GM19372 (cell line): ENCODE measurements at regions not wholly inside any gene's neighbourhood (a gene's known extent, or its start where the extent isn't known, plus 50 kb on each side); places are given as distances from the start of the nearest gene placed in this dataset.
A peak's percentile ranks its signal among the peaks of the same experiment; 100 is the strongest.

Experiments
- ATAC-seq: cut with Tn5 transposase; IDR thresholded peaks from one replicate; pipeline ENCODE4 v1.9.1; 2021; ENCODE audit warnings: mild to moderate bottlenecking, low read depth, moderate library complexity; ENCODE audit not compliant: unreplicated experiment

- no peak for ATAC-seq
These were observed 396.0 kb upstream of the ID2 start for GRCh38 chr2:8285898-8286297.

- no peak for ATAC-seq
These were observed 393.6 kb upstream of the ID2 start for GRCh38 chr2:8288206-8288605.

GRCh38 chr2:8289111-8289510, 392.7 kb upstream of the ID2 start:
- no peak for ATAC-seq

DNA sequence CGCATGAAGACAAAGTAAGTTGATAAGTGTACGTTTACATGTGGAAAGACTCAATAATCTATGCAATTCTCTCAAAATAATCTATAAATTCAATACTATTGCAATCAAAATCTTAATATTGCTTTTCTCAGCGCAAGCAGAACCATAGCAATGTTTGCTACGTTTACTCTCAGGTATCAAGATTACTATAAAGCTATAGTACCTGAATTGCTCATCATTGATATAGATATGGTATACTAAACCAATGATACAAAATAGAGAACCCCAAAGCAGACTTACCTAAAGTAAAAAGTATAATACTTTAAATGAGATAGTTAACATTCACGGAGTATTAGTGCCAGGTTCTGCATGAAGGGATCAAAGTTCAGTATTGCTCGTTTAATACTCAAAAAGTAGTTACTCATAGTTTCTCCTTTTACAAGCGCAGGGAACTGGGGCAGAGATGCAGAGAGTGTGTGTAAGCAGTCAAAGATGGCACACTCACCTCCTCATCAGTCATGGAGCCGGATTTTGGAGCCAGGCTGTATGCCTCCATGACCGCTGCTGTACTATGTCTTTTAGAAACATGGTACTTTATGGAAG, 391.0 kb upstream of the ID2 start:
- no peak for ATAC-seq

DNA sequence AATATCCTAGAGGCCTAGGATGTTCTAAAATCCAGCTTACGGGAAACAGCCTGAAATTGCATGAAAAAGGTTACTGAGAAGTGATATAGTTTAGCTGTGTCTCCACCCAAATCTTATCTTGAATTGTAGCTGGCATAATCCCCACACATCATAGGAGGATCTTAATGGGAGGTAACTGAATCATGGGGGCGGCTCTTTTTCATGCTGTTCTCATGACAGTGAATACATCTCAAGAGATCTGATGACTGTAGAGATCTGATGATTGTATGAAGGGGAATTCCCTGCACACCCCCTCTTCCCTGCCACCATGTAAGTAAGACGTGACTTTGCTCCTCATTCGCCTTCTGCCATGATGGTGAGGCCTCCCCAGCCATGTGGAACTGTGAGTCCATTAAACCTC, 385.6 kb upstream of the ID2 start:
- no peak for ATAC-seq

DNA sequence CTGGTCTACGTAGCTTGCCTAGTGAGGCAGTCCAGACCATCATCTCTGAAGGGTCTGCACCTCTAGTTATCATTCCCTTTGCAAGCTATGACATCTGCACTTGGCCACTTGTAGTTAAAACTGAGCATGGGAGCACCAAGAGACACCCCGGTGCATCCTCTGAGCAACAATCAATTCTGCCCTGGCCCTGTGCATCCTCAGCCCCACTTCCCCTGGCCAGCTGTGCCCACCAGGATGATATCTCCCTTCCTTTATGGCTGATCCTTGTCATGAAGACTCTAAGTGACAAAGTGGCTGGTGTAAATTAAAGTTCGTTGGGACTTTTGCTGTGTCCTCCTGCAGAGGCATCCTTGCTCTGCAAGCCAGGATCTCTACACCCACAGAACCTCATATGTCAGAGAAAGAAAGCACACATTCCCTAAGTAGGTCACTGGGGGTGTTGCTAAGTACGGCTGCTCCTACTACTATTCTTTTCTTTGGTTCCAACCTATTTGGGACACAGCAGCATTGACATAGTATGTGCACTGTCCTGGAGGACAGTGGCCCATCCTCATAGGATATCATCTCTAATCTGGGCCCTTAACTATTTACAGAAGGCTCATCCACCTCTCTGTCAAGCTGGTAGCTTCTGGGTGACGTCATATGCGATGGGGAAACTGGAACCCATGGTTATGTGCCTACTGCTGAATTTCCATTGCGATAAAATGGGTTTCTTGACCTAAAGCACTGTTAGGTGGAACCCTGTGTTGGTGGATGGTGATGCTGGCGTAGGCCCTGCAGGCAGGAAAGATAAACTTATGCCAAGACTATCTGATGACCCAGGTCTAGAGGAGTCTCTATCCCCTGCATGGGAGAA, 384.3 kb upstream of the ID2 start:
- ATAC-seq: no peak

GRCh38 chr2:8298783-8299182, 383.1 kb upstream of the ID2 start:
- ATAC-seq: no peak

DNA sequence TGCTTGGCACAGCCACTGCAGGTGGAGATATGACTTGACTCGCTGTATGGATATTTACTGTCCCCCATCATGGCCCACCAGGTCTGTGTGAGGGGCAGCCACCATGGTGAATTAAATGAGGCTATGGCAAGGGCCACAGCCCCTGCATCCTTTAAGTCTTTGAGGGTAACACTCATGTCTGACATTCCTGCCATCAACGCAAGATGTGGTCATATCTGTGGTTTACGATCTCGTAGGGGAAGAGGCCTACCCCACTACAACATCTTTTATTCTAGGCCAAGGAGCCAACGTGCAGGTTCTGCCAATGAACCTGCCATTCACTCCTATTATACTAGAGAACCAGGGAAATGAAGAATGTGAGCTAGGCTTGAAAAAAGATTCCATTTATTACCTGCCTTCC, 381.6 kb upstream of the ID2 start:
- no peak for ATAC-seq

DNA sequence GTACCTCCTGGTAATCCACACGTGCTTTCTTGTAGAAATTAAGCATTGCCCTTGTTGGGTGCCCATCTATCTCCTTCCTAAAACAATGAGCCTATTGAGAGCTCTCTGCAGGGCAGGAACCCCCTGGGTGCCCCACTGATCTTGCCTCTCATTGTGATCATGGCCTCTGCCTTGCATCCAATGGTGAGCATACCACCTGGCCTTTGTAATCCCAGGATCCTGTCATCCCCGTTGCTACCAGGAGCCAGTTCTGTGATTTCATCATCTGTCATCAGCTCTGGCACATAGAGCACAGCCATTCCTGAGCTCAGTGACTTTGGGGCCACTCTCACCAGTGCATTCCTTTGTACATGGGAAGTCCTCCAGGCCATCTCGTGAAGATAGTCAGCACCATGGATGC, 381.0 kb upstream of the ID2 start:
- ATAC-seq: no peak

GRCh38 chr2:8303322-8303832, 378.5 kb upstream of the ID2 start:
- peak; percentile 70 for ATAC-seq

GRCh38 chr2:8304821-8305766, 376.8 kb upstream of the ID2 start:
- ATAC-seq: no peak

GRCh38 chr2:8306530-8307351, 375.1 kb upstream of the ID2 start:
- no peak for ATAC-seq

GRCh38 chr2:8307606-8308180, 374.2 kb upstream of the ID2 start:
- ATAC-seq: no peak

DNA sequence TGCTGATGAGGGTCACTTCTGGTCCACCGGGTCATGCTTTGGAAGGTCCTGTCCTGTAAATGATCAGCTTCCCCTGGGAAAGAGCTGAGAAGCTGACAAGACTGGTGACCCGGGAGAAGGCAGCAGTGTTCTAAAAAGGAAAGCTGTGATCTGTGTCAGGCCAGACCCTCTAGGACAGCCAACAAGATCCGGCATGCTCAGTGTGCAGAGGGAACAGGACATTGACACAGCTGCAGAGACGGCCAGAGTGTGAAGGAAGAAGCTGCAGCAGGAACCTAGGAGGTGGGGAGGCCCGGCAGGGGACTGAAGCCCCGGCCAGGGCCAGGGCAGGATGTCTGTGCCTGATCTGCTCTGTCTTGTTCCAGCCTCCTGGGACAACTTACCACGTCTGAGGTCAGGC, 372.7 kb upstream of the ID2 start:
- no peak for ATAC-seq

DNA sequence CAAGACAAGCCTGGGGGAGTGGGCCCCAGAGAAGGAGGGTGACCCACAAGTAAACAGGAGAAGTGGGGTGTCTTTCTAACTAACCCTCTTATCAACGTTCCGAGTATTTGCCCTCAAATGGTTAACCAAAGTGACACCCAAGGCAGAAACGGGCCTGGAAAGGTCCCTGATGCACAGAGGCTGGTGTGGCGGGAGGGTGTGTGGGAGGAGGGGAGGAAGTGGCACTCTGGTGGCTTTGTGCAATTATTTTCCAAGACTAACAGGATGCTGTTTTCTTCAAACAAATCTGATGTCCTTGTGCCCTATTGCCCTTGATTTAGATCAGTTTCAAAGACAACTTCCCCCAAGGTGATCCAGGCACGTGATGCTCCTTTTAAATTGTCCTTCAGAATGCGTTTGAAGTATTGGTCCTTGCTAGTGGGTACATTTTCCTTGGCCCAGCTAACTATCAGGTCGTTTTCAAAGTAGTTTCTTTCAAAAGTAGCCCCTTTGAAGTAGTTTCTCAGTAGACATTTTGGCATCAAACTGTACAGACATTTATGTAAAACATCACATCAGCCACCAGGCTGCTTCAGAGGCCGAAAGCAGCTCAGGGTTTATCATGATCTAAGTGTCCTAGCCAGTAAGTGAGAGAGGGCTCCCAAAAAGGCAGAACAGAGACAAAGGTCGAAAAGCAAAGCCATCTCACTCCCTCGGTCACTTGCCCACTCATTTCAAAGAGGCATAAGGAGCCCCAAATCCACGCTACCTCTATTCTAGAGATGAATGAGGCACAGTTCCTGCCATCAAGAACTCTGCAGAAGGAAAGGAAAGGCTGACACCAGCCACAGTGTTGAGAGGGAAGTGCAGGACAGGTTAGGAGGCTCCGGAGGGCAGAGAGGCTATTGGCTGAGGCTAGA, 371.1 kb upstream of the ID2 start:
- no peak for ATAC-seq

GRCh38 chr2:8312221-8312620, 369.6 kb upstream of the ID2 start:
- ATAC-seq: no peak

DNA sequence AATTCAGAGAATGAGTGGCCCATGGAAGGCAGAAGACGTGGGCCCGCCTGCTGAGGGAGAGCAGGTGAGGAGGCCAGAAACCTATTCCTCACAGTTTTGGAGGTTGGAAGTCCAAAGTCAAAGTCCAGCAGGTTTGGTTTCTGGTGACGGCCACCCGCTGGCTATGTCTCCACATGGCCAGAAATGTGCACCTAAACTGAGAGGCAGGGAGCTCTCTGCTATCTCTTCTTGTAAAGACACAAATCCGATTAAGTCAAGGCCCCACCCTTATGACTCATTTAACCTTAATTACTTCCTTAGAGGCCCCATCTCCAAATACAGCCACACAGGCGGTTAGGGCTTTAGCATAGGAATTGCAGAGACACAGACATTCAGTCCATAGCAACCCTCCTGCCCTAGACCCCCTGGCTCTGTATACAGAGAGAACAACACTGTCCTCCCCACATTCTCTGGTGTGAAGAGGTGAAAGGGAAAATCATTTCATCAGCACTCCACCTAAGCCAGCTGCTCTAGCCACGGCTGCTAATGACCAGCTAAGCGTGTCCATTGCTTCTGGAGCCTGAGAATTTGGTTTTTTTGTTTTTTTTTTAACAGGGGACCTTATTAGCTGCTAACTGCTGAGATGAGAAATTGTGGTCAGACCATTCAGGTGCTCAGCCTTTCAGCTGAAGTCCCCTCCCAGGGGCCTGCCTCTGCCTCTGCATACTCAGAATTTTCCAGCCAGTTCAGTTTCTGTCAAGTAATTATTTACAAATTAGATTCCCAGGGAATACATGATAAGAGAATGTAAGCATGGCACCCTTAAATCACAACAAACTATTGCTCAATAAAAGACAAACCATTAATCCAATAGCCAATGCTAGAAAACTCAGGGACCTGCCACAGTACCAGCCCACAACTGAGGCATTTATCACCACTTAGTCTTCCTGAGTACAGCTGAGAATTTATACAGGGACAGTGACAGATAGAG, 368.7 kb upstream of the ID2 start:
- peak; percentile 79 for ATAC-seq

GRCh38 chr2:8314063-8314462, 367.8 kb upstream of the ID2 start:
- ATAC-seq: no peak
